ENCODE measurements at regions not wholly inside any gene's neighbourhood (a gene's known extent, or its start where the extent isn't known, plus 50 kb on each side); places are given as distances from the start of the nearest gene placed in this dataset.

- TF ChIP-seq TAF1 (IDR thresholded peaks at IDR 0.05; ENCODE audit: borderline replicate concordance, insufficient read depth, low read length) (no peak), POLR2AphosphoS5 (IDR thresholded peaks at IDR 0.05; ENCODE audit: low read depth, low read length) (no peak), SIN3A (IDR thresholded peaks at IDR 0.05; ENCODE audit: borderline replicate concordance, insufficient read depth, low read length) (no peak)
- TF ChIP-seq, protein P1, sequence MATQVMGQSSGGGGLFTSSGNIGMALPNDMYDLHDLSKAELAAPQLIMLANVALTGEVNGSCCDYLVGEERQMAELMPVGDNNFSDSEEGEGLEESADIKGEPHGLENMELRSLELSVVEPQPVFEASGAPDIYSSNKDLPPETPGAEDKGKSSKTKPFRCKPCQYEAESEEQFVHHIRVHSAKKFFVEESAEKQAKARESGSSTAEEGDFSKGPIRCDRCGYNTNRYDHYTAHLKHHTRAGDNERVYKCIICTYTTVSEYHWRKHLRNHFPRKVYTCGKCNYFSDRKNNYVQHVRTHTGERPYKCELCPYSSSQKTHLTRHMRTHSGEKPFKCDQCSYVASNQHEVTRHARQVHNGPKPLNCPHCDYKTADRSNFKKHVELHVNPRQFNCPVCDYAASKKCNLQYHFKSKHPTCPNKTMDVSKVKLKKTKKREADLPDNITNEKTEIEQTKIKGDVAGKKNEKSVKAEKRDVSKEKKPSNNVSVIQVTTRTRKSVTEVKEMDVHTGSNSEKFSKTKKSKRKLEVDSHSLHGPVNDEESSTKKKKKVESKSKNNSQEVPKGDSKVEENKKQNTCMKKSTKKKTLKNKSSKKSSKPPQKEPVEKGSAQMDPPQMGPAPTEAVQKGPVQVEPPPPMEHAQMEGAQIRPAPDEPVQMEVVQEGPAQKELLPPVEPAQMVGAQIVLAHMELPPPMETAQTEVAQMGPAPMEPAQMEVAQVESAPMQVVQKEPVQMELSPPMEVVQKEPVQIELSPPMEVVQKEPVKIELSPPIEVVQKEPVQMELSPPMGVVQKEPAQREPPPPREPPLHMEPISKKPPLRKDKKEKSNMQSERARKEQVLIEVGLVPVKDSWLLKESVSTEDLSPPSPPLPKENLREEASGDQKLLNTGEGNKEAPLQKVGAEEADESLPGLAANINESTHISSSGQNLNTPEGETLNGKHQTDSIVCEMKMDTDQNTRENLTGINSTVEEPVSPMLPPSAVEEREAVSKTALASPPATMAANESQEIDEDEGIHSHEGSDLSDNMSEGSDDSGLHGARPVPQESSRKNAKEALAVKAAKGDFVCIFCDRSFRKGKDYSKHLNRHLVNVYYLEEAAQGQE (IDR thresholded peaks at IDR 0.05; ENCODE audit: insufficient read depth in 1 of 2, low read depth in 2 of 2, low read length in 2 of 2), result no peak
These were observed 59.8 kb upstream of the NAV2 start for GRCh38 chr11:19652623-19653375.

Measured in PFSK-1 (cell line).